ENCODE measurements at regions not wholly inside any gene's neighbourhood (a gene's known extent, or its start where the extent isn't known, plus 50 kb on each side); places are given as distances from the start of the nearest gene placed in this dataset.

- intact Hi-C loops (cut with micrococcal nuclease; ENCODE audit: unreplicated experiment): no loop called here
- Mint-ChIP-seq H3K27ac (ENCODE audit: unreplicated experiment) (no peak overlapping the region), H3K9me3 (ENCODE audit: unreplicated experiment) (no peaks in the 10 kb centered on the region), H3K4me3 (ENCODE audit: unreplicated experiment) (no peak overlapping the region), H3K36me3 (ENCODE audit: insufficient read depth, unreplicated experiment) (no peaks in the 10 kb centered on the region), H3K27me3 (ENCODE audit: insufficient read depth, unreplicated experiment) (no peaks in the 10 kb centered on the region), H3K4me1 (ENCODE audit: low read depth, unreplicated experiment) (no peaks in the 10 kb centered on the region)
- Histone ChIP-seq H3K36me3 (ENCODE audit: control insufficient read depth, insufficient read depth, low read length) (no peaks in the 10 kb centered on the region), H3K4me1 (no peaks in the 10 kb centered on the region), H3K4me3 (ENCODE audit: low read depth, low read length) (no peak overlapping the region), H3K27me3 (replicated peaks; ENCODE audit: control insufficient read depth, insufficient read depth, low read length) (no peaks in the 10 kb centered on the region), H3K9me3 (no peaks in the 10 kb centered on the region)
- CTCF ChIA-PET: no interaction called here
- POLR2A ChIA-PET: no interaction called here
- no peak for TF ChIP-seq CTCF (IDR thresholded peaks at IDR 0.05; ENCODE audit: insufficient read depth in 1 of 2, low read depth in 1 of 2, low read length in 1 of 2, severe bottlenecking in 1 of 2, unreplicated experiment in 1 of 2)
- DNase-seq: no peak
- no TSS peak for BruUV-seq (replicated peaks)
Observed at GRCh38 chr4:152193059-152193458, 342.8 kb downstream of the FBXW7 start.

- Mint-ChIP-seq H3K36me3 (ENCODE audit: insufficient read depth, unreplicated experiment) (no peaks in the 10 kb centered on the region), H3K27me3 (ENCODE audit: insufficient read depth, unreplicated experiment) (no peaks in the 10 kb centered on the region), H3K4me3 (ENCODE audit: unreplicated experiment) (no peak overlapping the region), H3K9me3 (ENCODE audit: unreplicated experiment) (no peaks in the 10 kb centered on the region), H3K27ac (ENCODE audit: unreplicated experiment) (no peak overlapping the region), H3K4me1 (ENCODE audit: low read depth, unreplicated experiment) (no peaks in the 10 kb centered on the region)
- no peak overlapping the region for H3K4me3 ChIP-seq (ENCODE audit: low read depth, low read length)
- no peaks in the 10 kb centered on the region for H3K4me1 ChIP-seq
- H3K9me3 ChIP-seq: no peaks in the 10 kb centered on the region
- ChIA-PET POLR2A (no interaction called here), CTCF (no interaction called here)
- no peak for DNase-seq
- no peak for TF ChIP-seq CTCF (IDR thresholded peaks at IDR 0.05; ENCODE audit: insufficient read depth in 1 of 2, low read depth in 1 of 2, low read length in 1 of 2, severe bottlenecking in 1 of 2, unreplicated experiment in 1 of 2)
- intact Hi-C loops (cut with micrococcal nuclease; ENCODE audit: unreplicated experiment): no loop called here
- no peaks in the 10 kb centered on the region for H3K36me3 ChIP-seq (ENCODE audit: control insufficient read depth, insufficient read depth, low read length)
- no peaks in the 10 kb centered on the region for H3K27me3 ChIP-seq (replicated peaks; ENCODE audit: control insufficient read depth, insufficient read depth, low read length)
- no TSS peak for BruUV-seq (replicated peaks)
Observed at GRCh38 chr4:152190907-152191306, 345.0 kb downstream of the FBXW7 start.

GRCh38 chr4:152189451-152190179 is 346.3 kb downstream of the FBXW7 start:
- ChIA-PET CTCF (no interaction called here), POLR2A (no interaction called here)
- DNase-seq: no peak
- Histone ChIP-seq H3K36me3 (ENCODE audit: control insufficient read depth, insufficient read depth, low read length) (no peaks in the 10 kb centered on the region), H3K4me3 (ENCODE audit: low read depth, low read length) (no peak overlapping the region), H3K9me3 (no peaks in the 10 kb centered on the region), H3K27me3 (replicated peaks; ENCODE audit: control insufficient read depth, insufficient read depth, low read length) (no peaks in the 10 kb centered on the region), H3K4me1 (no peaks in the 10 kb centered on the region)
- H3K4me1 Mint-ChIP-seq (ENCODE audit: low read depth, unreplicated experiment): no peaks in the 10 kb centered on the region
- TF ChIP-seq CTCF (IDR thresholded peaks at IDR 0.05; ENCODE audit: insufficient read depth in 1 of 2, low read depth in 1 of 2, low read length in 1 of 2, severe bottlenecking in 1 of 2, unreplicated experiment in 1 of 2): no peak
- intact Hi-C loops (cut with micrococcal nuclease; ENCODE audit: unreplicated experiment): no loop called here
- H3K9me3 Mint-ChIP-seq (ENCODE audit: unreplicated experiment): no peaks in the 10 kb centered on the region
- no peaks in the 10 kb centered on the region for H3K27me3 Mint-ChIP-seq (ENCODE audit: insufficient read depth, unreplicated experiment)
- no peaks in the 10 kb centered on the region for H3K36me3 Mint-ChIP-seq (ENCODE audit: insufficient read depth, unreplicated experiment)
- no TSS peak for BruUV-seq (replicated peaks)
- no peak overlapping the region for H3K4me3 Mint-ChIP-seq (ENCODE audit: unreplicated experiment)
- no peak overlapping the region for H3K27ac Mint-ChIP-seq (ENCODE audit: unreplicated experiment)

Data from Caco-2 (cell line).